ENCODE measurements at regions not wholly inside any gene's neighbourhood (a gene's known extent, or its start where the extent isn't known, plus 50 kb on each side); places are given as distances from the start of the nearest gene placed in this dataset.

GRCh38 chr1:164937291-164937690 lies 378.3 kb downstream of the PBX1 start:
- TF ChIP-seq CTCF (IDR thresholded peaks at IDR 0.05) (no peak), POLR2A (IDR thresholded peaks at IDR 0.05) (no peak)

All from lower leg skin (tissue), 3 donors.